ENCODE measurements at regions not wholly inside any gene's neighbourhood (a gene's known extent, or its start where the extent isn't known, plus 50 kb on each side); places are given as distances from the start of the nearest gene placed in this dataset.

DNA sequence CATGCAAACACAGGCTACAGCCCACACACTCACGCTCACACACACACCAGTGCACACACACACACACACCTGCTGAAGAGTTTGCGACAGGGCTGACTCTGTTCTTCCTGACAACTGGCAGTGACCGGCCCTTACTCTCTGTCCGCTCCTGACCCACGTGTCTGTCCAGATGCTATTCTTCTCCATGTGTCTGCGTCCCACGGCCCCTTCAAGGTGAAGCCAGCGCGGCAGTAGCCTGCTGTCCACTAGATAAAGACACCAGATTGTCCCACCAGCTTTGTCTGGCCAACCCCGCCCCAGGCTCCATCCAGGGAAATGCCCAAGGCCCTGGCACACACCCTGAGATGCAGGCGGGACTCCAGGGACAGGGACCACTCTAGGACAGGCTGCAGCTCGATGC lies 713.9 kb downstream of the BRD1 start:
- no peak overlapping the region for H3K4me3 ChIP-seq (replicated peaks; ENCODE audit: insufficient read depth, low read length)
- H3K27ac ChIP-seq (replicated peaks) = no peak overlapping the region
- no peaks in the 10 kb centered on the region for H3K27me3 ChIP-seq (ENCODE audit: insufficient read depth, poor library complexity, severe bottlenecking)
- TF ChIP-seq SPI1 (IDR thresholded peaks at IDR 0.05; ENCODE audit: borderline replicate concordance, low read depth) (no peak), GABPA (IDR thresholded peaks at IDR 0.05; ENCODE audit: low read depth) (no peak)
- no peak for DNase-seq (ENCODE audit: low read depth in 1 of 2, low spot score in 1 of 2)

DNA sequence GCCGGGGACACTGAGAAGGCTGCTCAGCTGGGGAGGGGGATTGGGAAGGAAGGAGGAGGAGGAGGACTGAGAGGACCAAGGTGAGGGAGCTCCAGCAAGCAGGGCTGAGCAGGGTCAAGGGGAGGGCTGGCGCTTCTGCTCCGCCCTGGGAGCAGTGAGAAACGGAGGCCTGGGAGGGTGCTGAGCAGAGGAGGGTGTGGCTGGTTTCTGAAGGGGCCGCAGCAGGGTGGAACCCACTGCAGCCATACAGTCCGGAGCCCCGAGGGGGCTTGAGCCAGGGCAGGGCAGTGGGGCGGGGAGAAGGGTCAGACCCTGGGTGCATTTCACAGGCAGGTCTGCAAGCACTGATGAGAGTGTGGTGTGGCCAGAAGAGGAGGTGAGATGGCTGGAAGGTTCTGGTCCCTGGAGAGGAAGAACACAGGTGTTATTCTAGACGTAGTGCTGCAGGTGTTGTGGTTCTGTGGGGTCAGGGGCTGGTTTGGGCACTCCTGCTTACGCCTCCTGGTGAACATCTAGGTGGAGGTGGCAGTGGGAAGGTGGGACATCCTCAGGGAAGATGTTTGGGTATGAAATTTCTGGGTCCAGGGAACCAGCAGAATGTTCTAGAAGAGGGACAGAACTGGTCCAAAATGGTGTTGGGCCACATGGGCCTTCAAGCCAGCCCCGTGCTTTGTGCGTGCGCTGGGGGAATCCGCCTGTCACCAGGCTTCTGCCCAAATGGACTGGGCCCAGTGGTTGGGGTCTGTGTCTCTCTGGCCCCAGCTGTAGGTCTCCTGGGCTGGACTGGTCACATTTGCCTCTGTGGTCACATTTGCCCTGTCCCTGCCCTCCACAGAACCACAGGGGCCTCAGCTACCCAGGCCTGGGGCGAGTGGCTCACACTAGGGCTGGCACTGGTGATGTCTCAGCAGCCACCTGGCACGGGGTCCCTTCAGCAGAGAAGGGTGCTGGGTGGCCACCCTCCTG lies 714.7 kb downstream of the BRD1 start:
- Histone ChIP-seq H3K4me3 (replicated peaks; ENCODE audit: insufficient read depth, low read length) (no peak overlapping the region), H3K27ac (replicated peaks) (no peak overlapping the region), H3K27me3 (ENCODE audit: insufficient read depth, poor library complexity, severe bottlenecking) (no peaks in the 10 kb centered on the region)
- no peak for DNase-seq (ENCODE audit: low read depth in 1 of 2, low spot score in 1 of 2)
- TF ChIP-seq POLR2AphosphoS5 (IDR thresholded peaks at IDR 0.05; ENCODE audit: low read depth) (no peak), GABPA (IDR thresholded peaks at IDR 0.05; ENCODE audit: low read depth) (no peak), SPI1 (IDR thresholded peaks at IDR 0.05; ENCODE audit: borderline replicate concordance, low read depth) (no peak), REST (IDR thresholded peaks at IDR 0.05; ENCODE audit: insufficient replicate concordance, low read depth) (no peak)
- TF ChIP-seq, protein P1, sequence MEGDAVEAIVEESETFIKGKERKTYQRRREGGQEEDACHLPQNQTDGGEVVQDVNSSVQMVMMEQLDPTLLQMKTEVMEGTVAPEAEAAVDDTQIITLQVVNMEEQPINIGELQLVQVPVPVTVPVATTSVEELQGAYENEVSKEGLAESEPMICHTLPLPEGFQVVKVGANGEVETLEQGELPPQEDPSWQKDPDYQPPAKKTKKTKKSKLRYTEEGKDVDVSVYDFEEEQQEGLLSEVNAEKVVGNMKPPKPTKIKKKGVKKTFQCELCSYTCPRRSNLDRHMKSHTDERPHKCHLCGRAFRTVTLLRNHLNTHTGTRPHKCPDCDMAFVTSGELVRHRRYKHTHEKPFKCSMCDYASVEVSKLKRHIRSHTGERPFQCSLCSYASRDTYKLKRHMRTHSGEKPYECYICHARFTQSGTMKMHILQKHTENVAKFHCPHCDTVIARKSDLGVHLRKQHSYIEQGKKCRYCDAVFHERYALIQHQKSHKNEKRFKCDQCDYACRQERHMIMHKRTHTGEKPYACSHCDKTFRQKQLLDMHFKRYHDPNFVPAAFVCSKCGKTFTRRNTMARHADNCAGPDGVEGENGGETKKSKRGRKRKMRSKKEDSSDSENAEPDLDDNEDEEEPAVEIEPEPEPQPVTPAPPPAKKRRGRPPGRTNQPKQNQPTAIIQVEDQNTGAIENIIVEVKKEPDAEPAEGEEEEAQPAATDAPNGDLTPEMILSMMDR (IDR thresholded peaks at IDR 0.05; ENCODE audit: insufficient read depth, low read length) = no peak

- Histone ChIP-seq H3K27ac (replicated peaks) (no peak overlapping the region), H3K27me3 (ENCODE audit: insufficient read depth, poor library complexity, severe bottlenecking) (no peaks in the 10 kb centered on the region), H3K4me3 (replicated peaks; ENCODE audit: insufficient read depth, low read length) (no peak overlapping the region)
- TF ChIP-seq, protein P1 (IDR thresholded peaks at IDR 0.05; ENCODE audit: insufficient read depth, low read length) = no peak
- TF ChIP-seq GABPA (IDR thresholded peaks at IDR 0.05; ENCODE audit: low read depth) (no peak), REST (IDR thresholded peaks at IDR 0.05; ENCODE audit: insufficient replicate concordance, low read depth) (no peak), SPI1 (IDR thresholded peaks at IDR 0.05; ENCODE audit: borderline replicate concordance, low read depth) (no peak), POLR2AphosphoS5 (IDR thresholded peaks at IDR 0.05; ENCODE audit: low read depth) (no peak)
- no peak for DNase-seq (ENCODE audit: low read depth in 1 of 2, low spot score in 1 of 2)
Measured at GRCh38 chr22:49112176-49112575, 715.5 kb downstream of the BRD1 start.

DNA sequence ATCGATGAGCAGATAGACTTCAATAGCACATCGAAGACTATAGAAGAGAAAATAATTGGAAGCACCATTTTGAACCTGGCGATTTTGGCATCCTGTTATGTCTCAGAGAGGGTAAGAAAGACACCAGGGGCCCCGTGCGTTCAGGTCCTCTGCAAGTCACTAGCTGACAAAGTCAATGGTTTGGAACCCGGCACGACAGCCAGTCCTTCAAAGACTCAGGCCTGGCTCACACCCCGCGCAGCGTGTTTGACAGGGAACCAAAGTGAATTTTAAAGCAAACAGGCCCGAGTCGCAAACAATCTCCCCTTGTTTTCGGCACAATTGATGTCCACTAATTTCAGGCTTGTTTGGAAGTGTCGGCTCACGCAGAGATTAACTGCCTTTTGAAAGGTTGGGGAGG lies 716.6 kb downstream of the BRD1 start:
- DNase-seq (ENCODE audit: low read depth in 1 of 2, low spot score in 1 of 2) = no peak
- no peak overlapping the region for H3K27ac ChIP-seq (replicated peaks)
- TF ChIP-seq REST (IDR thresholded peaks at IDR 0.05; ENCODE audit: insufficient replicate concordance, low read depth) = no peak
- no peaks in the 10 kb centered on the region for H3K27me3 ChIP-seq (ENCODE audit: insufficient read depth, poor library complexity, severe bottlenecking)
- H3K4me3 ChIP-seq (replicated peaks; ENCODE audit: insufficient read depth, low read length) = no peak overlapping the region

All from HL-60 (cell line).